Right atrium auricular region (tissue), 2 donors: ENCODE measurements at regions not wholly inside any gene's neighbourhood (a gene's known extent, or its start where the extent isn't known, plus 50 kb on each side); places are given as distances from the start of the nearest gene placed in this dataset.

Experiments
- DNase-seq: peaks from one replicate; pipeline ENCODE4 v3.0.0-alpha.2; 2019; ENCODE audit warnings: low spot score
- H3K27ac ChIP-seq, 2 donors: fragments of 200-600 bp; sonication (generic); 1 replicate in 1 of 2; 2 replicates in 1 of 2; pipeline ENCODE4 v1.5.1; 2016 to 2019
- H3K27me3 ChIP-seq, 2 donors: fragments of 200-600 bp; sonication (generic); one replicate each; pipeline versions ENCODE4 v1.5.1 to v1.6.0; 2017 to 2019
- H3K36me3 ChIP-seq: fragments of 200-600 bp; sonication (generic); one replicate; pipeline ENCODE4 v1.5.1; 2016
- H3K4me1 ChIP-seq, 2 donors: fragments of 200-600 bp; sonication (generic); one replicate each; pipeline versions ENCODE4 v1.5.1 to v1.6.0; 2017 to 2019
- H3K4me3 ChIP-seq, 2 donors: fragments of 200-600 bp; sonication (generic); 1 replicate in 1 of 2; 2 replicates in 1 of 2; pipeline ENCODE4 v1.5.1; 2017 to 2019; ENCODE audit warnings: mild to moderate bottlenecking in 1 of 2, moderate library complexity in 1 of 2
- H3K9me3 ChIP-seq, 2 donors: fragments of 200-600 bp; sonication (generic); one replicate each; pipeline ENCODE4 v1.5.1; 2019
- TF ChIP-seq, protein P1 (sequence below), 2 donors: fragments of 200-600 bp; sonication (generic); IDR thresholded peaks; one replicate each; pipeline ENCODE4 v1.5.1; 2019; ENCODE audit warnings: antibody characterized with exemption in 2 of 2

DNA sequence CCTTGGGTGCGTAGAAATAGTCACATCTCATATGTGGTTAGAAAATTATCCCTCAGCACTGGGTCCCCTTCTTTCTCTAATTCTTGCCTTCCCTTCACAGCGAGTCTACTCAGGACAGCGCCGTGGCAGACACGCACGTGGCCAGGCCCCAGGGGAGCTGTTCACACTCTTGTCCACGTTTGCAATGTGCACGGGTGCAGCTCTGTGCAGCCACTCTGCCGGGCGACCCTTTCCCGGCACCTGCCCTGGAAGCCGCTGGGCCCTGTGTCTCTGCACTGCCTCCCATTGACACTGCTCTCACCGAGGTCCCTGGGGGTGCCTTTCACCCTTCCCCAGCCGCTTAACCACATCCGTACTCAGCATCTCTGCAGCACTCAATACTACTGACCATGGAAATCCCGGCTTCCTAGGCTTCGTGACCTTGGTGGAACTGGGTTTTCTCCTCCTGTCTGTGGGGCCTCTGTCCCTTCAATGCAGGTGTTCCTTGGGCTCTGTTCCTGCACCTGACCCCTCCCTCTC is 104.9 kb downstream of the DACT2 start:
- Histone ChIP-seq H3K4me1 (peaks cover 0 to 8% of the 10 kb centered on the region in 2 donors), H3K9me3 (no peaks in the 10 kb centered on the region), H3K4me3 (no peak overlapping the region), H3K36me3 (no peaks in the 10 kb centered on the region), H3K27me3 (no peaks in the 10 kb centered on the region), H3K27ac (no peak overlapping the region)
- no peak for DNase-seq
- TF ChIP-seq, protein P1, sequence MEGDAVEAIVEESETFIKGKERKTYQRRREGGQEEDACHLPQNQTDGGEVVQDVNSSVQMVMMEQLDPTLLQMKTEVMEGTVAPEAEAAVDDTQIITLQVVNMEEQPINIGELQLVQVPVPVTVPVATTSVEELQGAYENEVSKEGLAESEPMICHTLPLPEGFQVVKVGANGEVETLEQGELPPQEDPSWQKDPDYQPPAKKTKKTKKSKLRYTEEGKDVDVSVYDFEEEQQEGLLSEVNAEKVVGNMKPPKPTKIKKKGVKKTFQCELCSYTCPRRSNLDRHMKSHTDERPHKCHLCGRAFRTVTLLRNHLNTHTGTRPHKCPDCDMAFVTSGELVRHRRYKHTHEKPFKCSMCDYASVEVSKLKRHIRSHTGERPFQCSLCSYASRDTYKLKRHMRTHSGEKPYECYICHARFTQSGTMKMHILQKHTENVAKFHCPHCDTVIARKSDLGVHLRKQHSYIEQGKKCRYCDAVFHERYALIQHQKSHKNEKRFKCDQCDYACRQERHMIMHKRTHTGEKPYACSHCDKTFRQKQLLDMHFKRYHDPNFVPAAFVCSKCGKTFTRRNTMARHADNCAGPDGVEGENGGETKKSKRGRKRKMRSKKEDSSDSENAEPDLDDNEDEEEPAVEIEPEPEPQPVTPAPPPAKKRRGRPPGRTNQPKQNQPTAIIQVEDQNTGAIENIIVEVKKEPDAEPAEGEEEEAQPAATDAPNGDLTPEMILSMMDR (IDR thresholded peaks at IDR 0.05): no peak

GRCh38 chr6:168213121-168213524 is 106.5 kb downstream of the DACT2 start:
- no peaks in the 10 kb centered on the region for H3K36me3 ChIP-seq
- H3K27ac ChIP-seq: no peak overlapping the region
- H3K4me3 ChIP-seq: no peak overlapping the region
- no peaks in the 10 kb centered on the region for H3K9me3 ChIP-seq
- DNase-seq: no peak
- no peaks in the 10 kb centered on the region for H3K4me1 ChIP-seq
- TF ChIP-seq, protein P1 (IDR thresholded peaks at IDR 0.05): no peak
- H3K27me3 ChIP-seq: no peaks in the 10 kb centered on the region

DNA sequence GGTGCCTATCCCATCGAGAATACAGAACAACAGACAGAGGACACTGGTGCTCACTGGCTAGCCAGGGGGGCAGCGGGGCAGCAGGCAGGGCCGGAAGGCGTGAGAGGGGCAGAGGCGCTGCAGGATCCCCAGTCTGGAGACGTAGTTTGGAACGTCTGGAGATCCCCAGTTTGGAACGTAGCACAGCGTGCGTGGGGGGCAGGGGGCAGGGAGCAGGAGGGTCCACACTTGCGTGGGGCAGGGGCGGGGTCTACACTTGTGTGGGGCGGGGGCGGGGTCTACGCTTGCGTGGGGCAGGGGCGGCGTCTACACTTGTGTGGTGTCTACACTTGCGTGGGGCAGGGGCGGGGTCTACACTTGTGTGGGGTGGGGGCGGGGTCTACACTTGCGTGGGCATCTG is 107.2 kb downstream of the DACT2 start:
- no peak for DNase-seq
- Histone ChIP-seq H3K4me3 (no peak overlapping the region), H3K27ac (no peak overlapping the region), H3K36me3 (no peaks in the 10 kb centered on the region), H3K9me3 (no peaks in the 10 kb centered on the region), H3K27me3 (no peaks in the 10 kb centered on the region), H3K4me1 (no peaks in the 10 kb centered on the region)
- TF ChIP-seq, protein P1 (IDR thresholded peaks at IDR 0.05): no peak

DNA sequence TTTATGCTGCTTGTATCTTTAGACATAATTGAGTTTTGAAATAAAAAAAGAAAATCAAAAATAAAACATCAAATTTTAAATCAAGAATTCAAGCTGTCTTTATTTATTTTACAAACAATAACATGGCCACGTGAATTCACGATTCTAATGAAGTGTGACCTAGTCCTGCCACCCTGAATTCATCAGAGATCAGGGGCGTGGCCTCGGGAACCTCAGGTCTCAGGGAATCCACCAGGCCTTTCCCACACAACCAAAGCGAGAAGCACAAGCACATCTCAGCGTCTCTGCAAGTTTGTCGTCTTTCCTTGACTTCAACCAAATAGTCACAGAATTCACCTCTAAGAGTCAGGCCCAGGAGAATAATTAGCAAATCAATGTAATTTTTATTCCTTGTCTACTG is 107.9 kb downstream of the DACT2 start:
- no peaks in the 10 kb centered on the region for H3K27me3 ChIP-seq
- H3K4me1 ChIP-seq: no peaks in the 10 kb centered on the region
- TF ChIP-seq, protein P1 (IDR thresholded peaks at IDR 0.05): no peak

DNA sequence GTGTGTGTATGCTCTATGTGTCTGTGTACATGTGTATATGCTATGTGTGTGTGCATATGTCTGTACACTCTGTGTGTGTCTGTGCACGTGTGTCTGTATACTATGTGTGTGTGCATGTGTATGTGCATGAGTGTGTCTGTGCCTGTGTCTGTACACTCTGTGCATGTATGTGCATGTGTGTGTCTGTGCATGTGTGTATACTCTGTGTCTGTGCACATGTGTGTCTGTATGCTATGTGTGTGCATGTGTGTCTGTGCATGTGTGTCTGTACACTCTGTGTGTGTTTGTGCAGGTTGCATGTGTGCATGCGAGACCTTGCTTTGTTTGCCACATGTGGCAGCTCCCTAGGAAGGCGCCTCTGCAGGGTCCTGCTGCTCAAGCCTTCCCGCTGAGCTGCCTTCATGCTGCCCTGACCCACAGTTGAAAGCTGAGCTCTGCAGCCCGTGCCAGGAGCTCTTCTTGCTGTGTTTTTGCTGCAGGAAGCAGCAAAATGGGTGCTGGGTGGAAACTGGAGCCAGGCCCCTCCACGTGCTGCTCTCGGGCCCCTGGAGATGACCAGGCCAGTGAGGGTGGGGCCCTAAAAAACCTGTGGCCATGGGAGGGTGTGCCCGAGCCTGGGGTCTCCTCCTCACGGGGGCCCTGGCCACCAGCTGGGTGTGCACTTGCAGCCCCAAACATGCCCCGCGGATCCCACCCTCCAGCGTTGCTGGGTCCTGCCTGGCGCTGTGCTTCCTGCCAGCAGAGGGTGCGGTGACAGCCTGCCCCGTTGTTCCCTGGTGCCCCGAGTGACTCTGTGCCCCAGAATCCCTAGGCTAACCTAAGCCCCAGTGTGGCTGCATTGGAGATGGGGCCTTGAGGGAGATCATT is 109.1 kb downstream of the DACT2 start:
- no peak overlapping the region for H3K27ac ChIP-seq
- no peaks in the 10 kb centered on the region for H3K36me3 ChIP-seq
- no peak for DNase-seq
- no peaks in the 10 kb centered on the region for H3K9me3 ChIP-seq
- no peak overlapping the region for H3K4me3 ChIP-seq
- H3K27me3 ChIP-seq: no peaks in the 10 kb centered on the region
- TF ChIP-seq, protein P1 (IDR thresholded peaks at IDR 0.05): no peak
- H3K4me1 ChIP-seq: no peaks in the 10 kb centered on the region

More for the DNA sequence above, 107.9 kb downstream of the DACT2 start:
- DNase-seq: no peak
- Histone ChIP-seq H3K9me3 (no peaks in the 10 kb centered on the region), H3K36me3 (no peaks in the 10 kb centered on the region), H3K27ac (no peak overlapping the region), H3K4me3 (no peak overlapping the region)
